NK-92 treated with Interleukin-12 subunit alpha and Interleukin-12 subunit beta, amount 100 ng/mL, for 24 hours (cell line): ENCODE measurements at regions not wholly inside any gene's neighbourhood (a gene's known extent, or its start where the extent isn't known, plus 50 kb on each side); places are given as distances from the start of the nearest gene placed in this dataset.
"Not testable (repeated sequence)": the region's sequence is repeated elsewhere in the genome, so short reads cannot be mapped to it uniquely, and the experiment has no call there.

Experiments used
- DNase-seq: peaks from one replicate; lab custom pipeline; 2025; lab: John Stamatoyannopoulos, UW

- DNase-seq, result no peak
Measured at GRCh38 chr2:105536175-105536574, 137.3 kb upstream of the FHL2 start.

- DNase-seq, result not testable (repeated sequence)
Measured at GRCh38 chr2:105529258-105529657, 130.4 kb upstream of the FHL2 start.

- DNase-seq, result no peak
Measured at GRCh38 chr2:105526000-105526925, 127.4 kb upstream of the FHL2 start.

GRCh38 chr2:105525201-105525600 lies 126.3 kb upstream of the FHL2 start:
- no peak for DNase-seq

GRCh38 chr2:105522645-105523044 lies 123.8 kb upstream of the FHL2 start:
- DNase-seq, result no peak

- no peak for DNase-seq
Measured at GRCh38 chr2:105521616-105522015, 122.8 kb upstream of the FHL2 start.

- DNase-seq, result no peak
Measured at GRCh38 chr2:105521176-105521575, 122.3 kb upstream of the FHL2 start.

- DNase-seq, result no peak
Measured at GRCh38 chr2:105519516-105519915, 120.7 kb upstream of the FHL2 start.

GRCh38 chr2:105518897-105519296 lies 120.0 kb upstream of the FHL2 start:
- DNase-seq, result no peak

GRCh38 chr2:105517814-105518705 lies 119.2 kb upstream of the FHL2 start:
- no peak for DNase-seq

- DNase-seq, result no peak
Measured at GRCh38 chr2:105515581-105516415, 116.9 kb upstream of the FHL2 start.

GRCh38 chr2:105514576-105514975 lies 115.7 kb upstream of the FHL2 start:
- DNase-seq, result no peak

GRCh38 chr2:105510761-105511528 lies 112.1 kb upstream of the FHL2 start:
- DNase-seq, result no peak

- no peak for DNase-seq
Measured at GRCh38 chr2:105509269-105510086, 110.6 kb upstream of the FHL2 start.

GRCh38 chr2:105506860-105507259 lies 108.0 kb upstream of the FHL2 start:
- not testable (repeated sequence) for DNase-seq

GRCh38 chr2:105504459-105504858 lies 105.6 kb upstream of the FHL2 start:
- no peak for DNase-seq

GRCh38 chr2:105502625-105503334 lies 103.9 kb upstream of the FHL2 start:
- DNase-seq, result no peak

- DNase-seq, result no peak
Measured at GRCh38 chr2:105498281-105498846, 99.5 kb upstream of the FHL2 start.

GRCh38 chr2:105497094-105497493 lies 98.2 kb upstream of the FHL2 start:
- no peak for DNase-seq
